GM18517 (cell line): ENCODE measurements at regions not wholly inside any gene's neighbourhood (a gene's known extent, or its start where the extent isn't known, plus 50 kb on each side); places are given as distances from the start of the nearest gene placed in this dataset.
"Not testable (repeated sequence)": the region's sequence is repeated elsewhere in the genome, so short reads cannot be mapped to it uniquely, and the experiment has no call there.

Experiments used
- ATAC-seq: cut with Tn5 transposase; IDR thresholded peaks from one replicate; pipeline ENCODE4 v1.9.1; 2021; ENCODE audit warnings: mild to moderate bottlenecking, moderate library complexity; ENCODE audit not compliant: unreplicated experiment

DNA sequence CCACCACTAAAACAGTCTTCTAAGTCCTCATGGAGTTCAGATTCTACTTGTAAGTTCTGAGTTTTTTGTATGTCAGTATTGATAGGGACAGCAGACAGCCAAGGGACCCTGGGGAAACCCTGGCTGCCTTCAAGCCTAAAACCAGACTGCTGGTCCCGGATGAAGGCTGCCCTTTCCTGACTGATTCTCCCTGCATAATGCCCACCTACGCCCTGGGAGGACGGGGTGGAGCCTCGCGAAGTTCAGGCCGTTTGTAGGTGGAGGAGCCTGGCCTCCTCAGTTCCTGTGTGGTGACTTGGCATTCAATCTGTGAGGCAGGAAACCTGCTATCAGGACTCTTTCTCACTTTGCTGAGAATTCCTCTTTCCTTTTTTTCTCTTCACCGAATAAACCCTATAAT lies 120.3 kb upstream of the LGSN start:
- peak; percentile 47 for ATAC-seq

DNA sequence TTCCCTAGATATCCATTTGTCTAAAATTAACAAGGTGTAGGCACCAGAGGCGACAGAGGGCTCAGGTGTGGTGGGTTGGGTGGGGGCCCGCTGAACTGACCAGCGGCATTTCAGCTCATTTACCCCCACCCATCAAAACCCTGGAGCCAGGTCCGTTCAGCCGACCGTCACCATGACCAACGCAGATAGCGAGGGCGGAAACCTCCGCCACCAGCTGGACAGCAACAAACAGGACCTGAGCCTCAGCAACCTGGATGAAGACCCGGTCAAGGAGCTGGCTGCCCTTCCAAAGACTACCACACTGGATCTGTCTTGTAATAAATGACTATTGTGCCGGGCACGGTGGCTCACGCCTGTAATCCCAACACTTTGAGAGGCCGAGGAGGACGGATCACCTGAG lies 120.8 kb upstream of the LGSN start:
- ATAC-seq: no peak

- peak; percentile 80 for ATAC-seq
These were observed 121.6 kb upstream of the LGSN start for GRCh38 chr6:63441266-63441956.

- no peak for ATAC-seq
These were observed 123.1 kb upstream of the LGSN start for GRCh38 chr6:63442870-63443269.

DNA sequence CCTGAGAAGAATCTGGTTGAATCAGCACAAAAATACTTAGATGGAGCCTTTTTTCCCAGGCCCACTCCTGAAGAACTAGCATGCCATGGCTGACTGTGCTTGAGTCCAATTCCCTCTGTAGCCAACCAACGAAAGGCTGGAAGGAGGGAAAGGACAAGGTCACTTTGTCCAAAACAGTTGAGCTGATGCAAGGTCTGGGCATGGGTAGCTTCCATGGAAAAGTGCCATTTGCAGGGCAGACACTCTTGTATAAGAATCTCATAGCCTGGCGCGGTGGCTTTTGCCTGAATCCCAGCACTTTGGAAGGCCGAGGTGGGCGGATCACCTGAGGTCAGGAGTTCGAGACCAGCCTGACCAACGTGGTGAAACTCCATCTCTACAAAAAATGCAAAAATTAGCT lies 125.0 kb upstream of the LGSN start:
- ATAC-seq: no peak

GRCh38 chr6:63446405-63446804 lies 125.9 kb upstream of the LOC128125822 start:
- no peak for ATAC-seq

DNA sequence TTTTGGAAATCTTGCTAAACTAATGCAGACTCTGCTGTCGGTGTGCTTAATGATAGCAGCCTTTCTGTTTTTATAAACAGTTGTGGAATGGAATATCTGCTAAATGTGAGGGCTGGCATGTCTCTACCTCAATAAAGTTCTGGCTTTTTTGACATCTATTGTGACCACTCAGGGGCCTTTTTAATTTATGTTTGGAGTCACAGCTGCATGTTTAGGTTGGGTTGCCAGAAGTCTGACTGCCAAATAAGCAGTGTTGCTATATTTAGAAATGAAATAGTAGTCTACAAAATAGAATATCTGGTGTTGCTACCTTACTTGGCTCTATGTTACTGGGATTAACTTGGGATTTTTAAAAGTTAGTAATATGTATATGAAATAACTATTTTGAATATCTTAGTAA lies 125.1 kb upstream of the LOC128125822 start:
- no peak for ATAC-seq

- no peak for ATAC-seq
These were observed 124.1 kb upstream of the LOC128125822 start for GRCh38 chr6:63448229-63448628.

DNA sequence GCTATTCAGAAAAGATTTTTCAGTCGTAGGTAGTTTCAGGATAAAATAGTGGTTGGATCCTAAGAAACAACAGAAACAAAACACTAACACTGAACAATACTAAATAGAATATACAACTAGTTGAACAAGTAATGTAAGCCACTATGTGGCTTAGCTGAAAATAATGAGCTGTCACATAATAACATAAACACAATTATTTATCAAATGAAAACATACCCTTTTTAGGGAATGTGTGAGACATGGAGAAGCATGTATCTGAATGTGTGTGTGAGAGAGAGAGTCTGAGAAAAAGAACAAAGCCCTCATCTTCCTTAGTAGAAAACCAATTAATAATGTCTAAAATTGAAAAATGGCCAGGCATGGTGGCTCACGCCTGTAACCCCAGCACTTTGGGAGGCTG lies 122.6 kb upstream of the LOC128125822 start:
- no peak for ATAC-seq

DNA sequence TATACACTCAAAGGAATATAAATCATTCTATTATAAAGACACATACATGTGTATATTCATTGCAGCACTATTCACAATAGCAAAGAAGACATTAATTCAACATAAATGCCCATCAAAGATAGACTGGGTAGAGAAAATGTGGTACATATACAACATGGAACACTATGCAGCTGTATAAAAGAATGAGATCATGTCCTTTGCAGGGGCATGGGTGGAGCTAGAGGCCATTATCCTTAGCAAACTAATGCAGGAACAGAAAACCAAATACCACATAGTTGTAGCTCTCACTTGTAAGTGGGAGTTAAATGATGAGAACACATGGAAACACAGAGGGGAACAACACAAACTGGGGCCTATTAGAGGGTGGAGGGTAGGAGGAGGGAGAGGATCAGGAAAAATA lies 121.0 kb upstream of the LOC128125822 start:
- ATAC-seq: no peak

DNA sequence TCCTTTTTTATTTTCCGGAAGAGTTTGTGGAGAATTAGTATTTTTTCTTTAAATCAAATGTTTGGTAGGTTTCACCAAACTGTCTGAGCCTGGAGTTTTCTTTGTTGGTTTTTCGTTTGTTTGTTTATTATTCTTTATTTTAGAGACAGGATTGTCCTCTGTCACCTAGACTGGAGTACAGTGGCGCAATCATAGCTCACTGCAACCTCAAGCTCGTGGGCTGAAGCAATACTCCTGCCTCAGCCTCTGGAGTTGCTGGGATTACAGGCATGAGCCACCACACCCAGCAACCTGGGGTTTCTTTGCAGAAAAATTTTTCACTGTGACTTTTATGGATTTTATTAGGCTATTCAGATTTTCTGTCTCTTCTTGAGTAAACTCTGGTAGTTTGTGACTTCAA lies 120.2 kb upstream of the LOC128125822 start:
- no peak for ATAC-seq

- ATAC-seq: no peak
These were observed 115.5 kb upstream of the LOC128125822 start for GRCh38 chr6:63456734-63457133.

- peak; percentile 96 for ATAC-seq
These were observed 113.7 kb upstream of the LOC128125822 start for GRCh38 chr6:63458480-63459115.

GRCh38 chr6:63459814-63460213 lies 112.5 kb upstream of the LOC128125822 start:
- no peak for ATAC-seq

DNA sequence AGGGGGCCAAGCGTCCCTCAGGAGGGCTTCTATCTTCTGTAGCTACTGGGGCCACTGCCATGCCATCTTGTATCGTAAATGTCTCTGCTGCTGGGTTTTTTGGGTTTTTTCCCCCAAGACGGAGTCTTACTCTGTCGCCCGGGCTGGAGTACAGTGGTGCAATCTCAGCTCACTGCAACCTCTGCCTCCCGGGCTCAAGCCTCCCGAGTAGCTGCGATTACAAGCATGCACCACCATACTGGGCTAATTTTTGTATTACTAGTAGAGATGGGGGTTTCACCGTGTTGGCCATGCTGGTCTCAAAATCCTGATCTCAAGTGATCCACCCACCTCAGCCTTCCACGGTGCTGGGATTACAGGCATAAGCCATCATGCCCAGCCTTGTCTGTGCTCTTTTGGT lies 111.3 kb upstream of the LOC128125822 start:
- no peak for ATAC-seq

DNA sequence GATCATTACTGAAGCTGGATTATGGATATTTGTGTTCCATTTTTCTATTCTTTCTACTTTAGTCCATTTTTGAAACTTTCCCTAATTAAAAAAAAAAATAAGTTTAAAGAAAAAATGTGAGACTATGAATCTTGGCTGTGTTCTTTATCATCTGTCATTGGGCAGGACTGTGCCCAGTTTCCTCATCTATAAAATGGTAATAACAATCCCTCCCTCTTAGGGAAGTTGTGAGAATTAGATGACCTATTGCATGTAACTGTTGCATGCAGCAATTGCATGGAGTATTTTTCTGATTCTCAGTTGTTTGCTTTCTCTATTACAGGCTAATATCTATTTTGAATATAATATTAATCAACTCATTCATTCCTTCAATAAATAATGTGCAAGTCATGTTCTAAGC lies 108.2 kb upstream of the LOC128125822 start:
- no peak for ATAC-seq

- no peak for ATAC-seq
These were observed 106.5 kb upstream of the LOC128125822 start for GRCh38 chr6:63465750-63466149.

DNA sequence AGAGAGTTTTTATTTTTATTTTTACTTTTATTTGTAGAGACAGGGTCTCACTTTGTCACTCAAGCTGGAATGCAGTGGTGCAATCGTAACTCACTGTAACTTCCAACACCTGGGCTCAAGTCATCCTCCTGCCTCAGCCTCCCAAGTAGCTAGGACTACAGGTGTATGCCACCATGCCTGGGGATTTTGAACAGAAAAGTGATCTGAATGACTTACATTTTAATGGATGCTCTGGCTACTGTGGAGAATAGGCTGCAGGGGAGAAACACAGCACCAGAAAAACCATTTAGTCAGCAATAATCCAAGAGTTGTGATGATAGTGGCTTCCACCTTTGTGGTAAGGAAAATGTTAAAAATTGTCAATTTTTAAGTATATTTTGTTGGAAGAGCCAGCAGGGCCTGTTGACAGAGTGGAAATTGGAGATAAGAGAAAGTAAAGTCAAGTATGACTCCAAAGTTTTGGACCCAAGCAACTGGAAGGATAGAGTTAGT lies 106.0 kb upstream of the LOC128125822 start:
- no peak for ATAC-seq

DNA sequence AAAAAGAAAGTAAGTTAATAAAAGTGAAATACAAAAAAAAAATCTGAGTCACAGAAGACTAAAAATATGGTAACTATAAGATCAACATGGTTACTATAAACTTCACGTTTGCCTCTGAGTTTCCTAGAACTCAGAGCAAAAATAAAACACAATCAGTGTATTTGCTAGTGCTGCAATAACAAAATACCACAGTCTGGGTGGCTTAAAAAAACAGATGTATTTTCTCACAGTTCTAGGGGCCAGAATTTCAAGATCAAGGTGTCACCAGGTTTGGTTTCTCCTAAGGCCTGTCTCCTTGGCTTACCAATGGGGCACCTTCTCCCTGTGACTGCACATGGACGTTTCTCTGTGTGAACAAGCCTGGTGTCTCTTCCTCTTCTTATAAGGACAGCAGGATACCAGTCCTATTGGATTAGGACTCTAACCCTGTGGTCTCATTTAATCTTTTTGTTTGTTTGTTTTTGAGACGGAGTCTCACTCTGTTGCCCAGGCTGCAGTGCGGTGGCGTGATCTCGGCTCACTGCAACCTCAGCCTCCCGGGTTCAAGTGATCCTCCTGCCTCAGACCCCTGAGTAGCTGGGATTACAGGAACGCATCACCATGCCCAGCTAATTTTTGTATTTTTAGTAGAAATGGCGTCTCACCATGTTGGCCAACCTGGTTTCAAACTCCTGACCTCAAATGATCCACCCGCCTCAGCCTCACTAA lies 104.9 kb upstream of the LOC128125822 start:
- ATAC-seq: no peak

- not testable (repeated sequence) for ATAC-seq
These were observed 101.1 kb upstream of the LOC128125822 start for GRCh38 chr6:63471145-63471544.

DNA sequence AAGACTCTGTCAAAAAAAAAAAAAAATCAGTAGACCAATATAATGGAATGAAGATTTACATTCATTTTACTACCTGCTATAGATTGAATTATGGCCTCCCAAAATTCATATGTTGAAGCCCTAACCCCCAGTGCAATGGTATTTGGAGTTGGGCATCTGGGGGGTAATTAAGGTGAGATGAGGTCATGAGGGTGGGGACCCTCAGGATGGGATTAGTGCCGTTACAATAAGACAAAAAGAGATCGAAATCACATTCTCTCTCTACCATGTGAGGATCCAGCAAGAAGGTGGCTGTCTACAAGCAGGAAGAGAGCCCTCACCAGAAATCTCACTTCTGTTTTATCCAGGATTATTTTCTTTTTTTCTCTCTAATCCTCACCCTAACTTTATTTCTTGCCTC lies 100.6 kb upstream of the LOC128125822 start:
- no peak for ATAC-seq

DNA sequence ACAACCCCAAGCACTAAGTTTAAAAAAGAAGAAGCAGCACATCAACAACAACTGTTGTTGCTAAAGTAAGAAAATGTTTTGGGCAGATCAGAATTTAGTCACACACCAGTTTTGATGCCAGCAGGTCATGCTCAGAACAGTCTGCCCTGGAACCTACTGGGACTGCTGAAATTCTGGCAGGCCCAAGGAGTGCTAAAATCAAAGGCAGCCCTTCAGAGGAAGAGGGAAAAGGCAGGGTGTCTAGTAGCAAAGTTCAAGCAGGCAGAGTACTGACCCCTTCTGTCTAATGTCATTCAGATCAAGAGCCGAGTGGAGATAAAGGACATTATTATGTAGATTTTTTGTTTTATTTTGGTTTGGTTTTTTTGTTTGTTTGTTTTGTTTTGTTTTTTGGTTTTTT lies 96.6 kb upstream of the LOC128125822 start:
- ATAC-seq: no peak
